ENCODE measurements at regions not wholly inside any gene's neighbourhood (a gene's known extent, or its start where the extent isn't known, plus 50 kb on each side); places are given as distances from the start of the nearest gene placed in this dataset.

GRCh38 chr13:75986818-75987217 is 350.7 kb downstream of the LMO7 start:
- peak; percentile 66 for DNase-seq

- DNase-seq = no peak
These were observed 349.0 kb downstream of the LMO7 start for GRCh38 chr13:75985132-75985531.

GRCh38 chr13:75978818-75979217 is 342.7 kb downstream of the LMO7 start:
- DNase-seq = no peak

- no peak for DNase-seq
These were observed 332.1 kb downstream of the LMO7 start for GRCh38 chr13:75968103-75968838.

- no peak for DNase-seq
These were observed 327.2 kb downstream of the LMO7 start for GRCh38 chr13:75963302-75963701.

- no peak for DNase-seq
These were observed 325.8 kb downstream of the LMO7 start for GRCh38 chr13:75961911-75962310.

GRCh38 chr13:75960538-75960994 is 324.4 kb downstream of the LMO7 start:
- DNase-seq = no peak

- no peak for DNase-seq
These were observed 323.8 kb downstream of the LMO7 start for GRCh38 chr13:75959861-75960481.

- DNase-seq = peak; percentile 63
These were observed 317.5 kb downstream of the LMO7 start for GRCh38 chr13:75953589-75953988.

GRCh38 chr13:75947448-75947847 is 311.3 kb downstream of the LMO7 start:
- no peak for DNase-seq

GRCh38 chr13:75946536-75947284 is 310.6 kb downstream of the LMO7 start:
- DNase-seq = peak; percentile 77

- peak; percentile 85 for DNase-seq
These were observed 309.8 kb downstream of the LMO7 start for GRCh38 chr13:75945841-75946482.

- DNase-seq = no peak
These were observed 302.9 kb downstream of the LMO7 start for GRCh38 chr13:75938811-75939560.

- DNase-seq = no peak
These were observed 300.7 kb downstream of the LMO7 start for GRCh38 chr13:75936791-75937190.

GRCh38 chr13:75935805-75936204 is 299.7 kb downstream of the LMO7 start:
- no peak for DNase-seq

GRCh38 chr13:75934889-75935288 is 298.8 kb downstream of the LMO7 start:
- no peak for DNase-seq

- DNase-seq = no peak
These were observed 296.5 kb downstream of the LMO7 start for GRCh38 chr13:75932636-75933035.

GRCh38 chr13:75931116-75931515 is 295.0 kb downstream of the LMO7 start:
- no peak for DNase-seq

- no peak for DNase-seq
These were observed 292.9 kb downstream of the LMO7 start for GRCh38 chr13:75929076-75929475.

- no peak for DNase-seq
These were observed 291.1 kb downstream of the LMO7 start for GRCh38 chr13:75927183-75927669.

- DNase-seq = peak; percentile 38
These were observed 284.4 kb downstream of the LMO7 start for GRCh38 chr13:75920536-75920935.

GRCh38 chr13:75919660-75920199 is 283.6 kb downstream of the LMO7 start:
- DNase-seq = no peak
